Progenitor cell of endocrine pancreas (in vitro differentiated cells): ENCODE measurements at regions not wholly inside any gene's neighbourhood (a gene's known extent, or its start where the extent isn't known, plus 50 kb on each side); places are given as distances from the start of the nearest gene placed in this dataset.

Experiments used
- DNase-seq: peaks from one replicate; pipeline ENCODE4 v3.0.0; 2021; ENCODE audit warnings: low spot score; ENCODE audit not compliant: unreplicated experiment
- H3K27ac Mint-ChIP-seq: 2 replicates; pipeline ENCODE4 v1.8.0; 2021; ENCODE audit warnings: mild to moderate bottlenecking, moderate library complexity, mixed read lengths
- H3K27me3 Mint-ChIP-seq: 2 replicates; pipeline ENCODE4 v1.8.0; 2021; ENCODE audit warnings: mixed read lengths
- H3K36me3 Mint-ChIP-seq: 2 replicates; pipeline ENCODE4 v1.8.0; 2022; ENCODE audit warnings: mixed read lengths; ENCODE audit not compliant: insufficient read depth
- H3K4me1 Mint-ChIP-seq: 2 replicates; pipeline ENCODE4 v1.8.0; 2021; ENCODE audit warnings: low read depth, mixed read lengths
- H3K4me3 Mint-ChIP-seq: 2 replicates; pipeline ENCODE4 v1.8.0; 2021; ENCODE audit warnings: low read depth, mild to moderate bottlenecking, moderate library complexity, mixed read lengths
- H3K9me3 Mint-ChIP-seq: 2 replicates; pipeline ENCODE4 v1.8.0; 2021; ENCODE audit warnings: low read depth, mixed read lengths
- TF ChIP-seq, protein P1 (sequence below): fragments of 200-600 bp; sonication (generic); IDR thresholded peaks from one replicate; pipeline ENCODE4 v1.5.0; 2021; ENCODE audit warnings: antibody characterized with exemption, mild to moderate bottlenecking; ENCODE audit not compliant: unreplicated experiment

DNA sequence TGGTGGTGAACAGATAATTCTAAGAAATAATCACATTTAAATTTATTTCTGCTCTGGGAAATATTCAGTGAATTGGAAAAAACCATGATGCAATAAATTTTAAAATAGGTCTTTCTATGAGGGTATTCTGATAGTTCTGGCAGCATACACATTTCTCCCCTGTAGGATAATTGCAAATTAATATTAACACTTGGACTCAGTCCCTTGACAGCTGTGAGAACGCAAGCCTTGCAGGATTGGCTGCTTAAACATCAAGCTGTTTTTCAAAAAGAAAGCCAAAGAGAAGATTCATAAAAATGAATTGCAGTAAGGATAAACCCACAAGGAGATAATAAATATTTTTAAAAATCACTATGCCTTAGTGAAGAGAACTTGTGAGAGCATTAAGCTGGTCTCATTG, 180.0 kb downstream of the MTRR start:
- TF ChIP-seq, protein P1, sequence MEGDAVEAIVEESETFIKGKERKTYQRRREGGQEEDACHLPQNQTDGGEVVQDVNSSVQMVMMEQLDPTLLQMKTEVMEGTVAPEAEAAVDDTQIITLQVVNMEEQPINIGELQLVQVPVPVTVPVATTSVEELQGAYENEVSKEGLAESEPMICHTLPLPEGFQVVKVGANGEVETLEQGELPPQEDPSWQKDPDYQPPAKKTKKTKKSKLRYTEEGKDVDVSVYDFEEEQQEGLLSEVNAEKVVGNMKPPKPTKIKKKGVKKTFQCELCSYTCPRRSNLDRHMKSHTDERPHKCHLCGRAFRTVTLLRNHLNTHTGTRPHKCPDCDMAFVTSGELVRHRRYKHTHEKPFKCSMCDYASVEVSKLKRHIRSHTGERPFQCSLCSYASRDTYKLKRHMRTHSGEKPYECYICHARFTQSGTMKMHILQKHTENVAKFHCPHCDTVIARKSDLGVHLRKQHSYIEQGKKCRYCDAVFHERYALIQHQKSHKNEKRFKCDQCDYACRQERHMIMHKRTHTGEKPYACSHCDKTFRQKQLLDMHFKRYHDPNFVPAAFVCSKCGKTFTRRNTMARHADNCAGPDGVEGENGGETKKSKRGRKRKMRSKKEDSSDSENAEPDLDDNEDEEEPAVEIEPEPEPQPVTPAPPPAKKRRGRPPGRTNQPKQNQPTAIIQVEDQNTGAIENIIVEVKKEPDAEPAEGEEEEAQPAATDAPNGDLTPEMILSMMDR: no peak
- Mint-ChIP-seq H3K36me3 (no peaks in the 10 kb centered on the region), H3K27me3 (no peaks in the 10 kb centered on the region), H3K4me1 (peaks cover 3% of the 10 kb centered on the region), H3K27ac (no peak overlapping the region), H3K4me3 (no peak overlapping the region), H3K9me3 (peaks cover 2% of the 10 kb centered on the region)
- DNase-seq: no peak

DNA sequence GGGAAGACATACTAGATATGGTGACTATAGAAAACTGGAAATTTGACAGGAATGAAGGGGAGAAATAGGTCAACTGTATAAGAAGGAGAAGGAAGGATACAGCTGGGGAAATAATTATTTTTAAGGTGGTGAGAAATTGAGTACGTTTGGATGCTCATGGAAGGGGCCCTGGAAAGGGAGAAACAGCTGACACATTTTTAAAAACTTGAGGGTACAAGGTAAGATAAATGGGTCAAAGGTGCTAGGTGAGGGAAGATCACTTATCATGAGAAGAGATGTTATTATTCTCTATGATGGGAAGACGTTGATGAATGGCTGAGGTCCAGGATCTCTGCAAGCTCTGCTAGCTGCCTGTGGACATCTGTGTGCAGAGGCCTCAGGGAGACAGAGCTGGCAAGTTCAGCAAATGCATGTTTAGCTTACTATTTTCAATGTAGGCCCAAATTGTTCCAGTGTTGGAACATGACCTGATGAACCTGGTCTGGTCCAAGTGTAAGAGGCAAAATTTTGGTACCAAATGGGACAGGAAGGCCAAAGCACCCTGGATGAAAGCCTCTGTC, 181.7 kb downstream of the MTRR start:
- DNase-seq: no peak
- Mint-ChIP-seq H3K27me3 (no peaks in the 10 kb centered on the region), H3K9me3 (no peaks in the 10 kb centered on the region), H3K27ac (no peak overlapping the region), H3K36me3 (no peaks in the 10 kb centered on the region), H3K4me3 (no peak overlapping the region), H3K4me1 (peaks cover 3% of the 10 kb centered on the region)
- TF ChIP-seq, protein P1: no peak

DNA sequence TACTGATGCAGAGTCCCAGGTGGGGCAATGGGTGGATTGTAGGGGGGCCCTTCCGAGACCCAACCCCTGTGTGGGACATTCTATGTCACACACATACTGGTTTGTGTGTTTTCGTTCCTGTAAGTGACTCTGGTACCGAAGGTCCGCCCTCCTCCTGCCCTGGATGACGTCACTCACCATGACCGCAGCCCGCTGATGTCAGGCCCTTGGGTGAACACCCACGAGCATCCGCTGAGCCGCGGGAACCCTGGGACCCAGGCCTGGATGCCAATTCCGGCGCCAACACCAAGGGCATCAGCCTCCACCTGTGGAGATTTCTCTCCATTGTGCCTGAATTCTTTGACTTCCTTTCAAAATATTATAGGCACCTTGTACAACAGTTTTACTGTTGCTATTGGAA, 184.3 kb downstream of the MTRR start:
- Mint-ChIP-seq H3K4me3 (no peak overlapping the region), H3K36me3 (no peaks in the 10 kb centered on the region), H3K4me1 (peaks cover 3% of the 10 kb centered on the region), H3K9me3 (no peaks in the 10 kb centered on the region), H3K27me3 (no peaks in the 10 kb centered on the region), H3K27ac (no peak overlapping the region)
- no peak for DNase-seq
- TF ChIP-seq, protein P1: no peak

DNA sequence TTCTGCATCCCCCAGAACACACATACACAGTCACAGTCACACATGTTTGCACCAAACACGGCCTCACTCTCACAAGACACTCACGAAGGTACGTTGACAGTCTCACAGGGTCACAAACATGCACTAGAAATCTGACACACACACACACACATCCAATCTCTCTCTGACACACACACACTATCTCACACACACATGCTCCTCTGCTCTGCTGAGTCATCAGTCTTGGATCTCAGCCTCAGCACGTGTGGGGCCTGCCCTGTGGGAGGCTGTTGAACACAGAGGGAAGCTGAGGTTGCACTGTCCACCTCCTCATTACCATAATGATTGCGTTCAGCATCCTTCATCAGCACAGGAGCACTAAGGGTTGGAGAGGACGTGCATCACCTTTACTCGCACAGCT, 188.8 kb downstream of the MTRR start:
- no peaks in the 10 kb centered on the region for H3K9me3 Mint-ChIP-seq
- H3K4me1 Mint-ChIP-seq: peaks cover 7% of the 10 kb centered on the region
- TF ChIP-seq, protein P1: no peak
- H3K4me3 Mint-ChIP-seq: no peak overlapping the region
- DNase-seq: no peak
- H3K27ac Mint-ChIP-seq: no peak overlapping the region
- peaks cover 3% of the 10 kb centered on the region for H3K27me3 Mint-ChIP-seq
- H3K36me3 Mint-ChIP-seq: no peaks in the 10 kb centered on the region

DNA sequence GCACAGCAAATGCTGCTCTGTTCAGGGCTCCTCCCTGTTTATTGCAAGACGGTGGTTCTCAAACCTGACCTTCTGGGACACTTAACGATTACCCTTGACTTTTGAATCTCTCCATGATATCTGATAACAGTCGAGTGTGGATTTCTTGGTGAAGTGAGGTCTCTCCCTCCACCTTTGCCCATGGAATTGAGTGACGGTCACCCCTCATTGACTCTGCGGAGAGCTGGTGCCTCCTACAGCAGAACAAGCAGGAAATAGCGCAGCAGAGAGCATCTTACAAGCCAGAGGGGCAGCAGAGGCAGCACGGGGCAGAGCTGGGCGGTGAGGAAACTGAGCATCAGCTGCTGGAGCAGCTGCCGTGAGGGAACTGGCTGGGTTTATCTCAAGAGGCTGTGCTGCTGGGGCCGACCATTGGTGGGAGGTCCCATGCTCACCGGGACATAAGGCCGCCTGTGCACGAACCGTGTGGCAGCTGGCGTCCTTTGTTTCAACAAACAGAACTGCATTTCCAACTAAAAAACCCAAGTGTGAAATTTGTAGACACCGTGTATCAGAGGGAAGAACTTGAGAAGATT, 189.8 kb downstream of the MTRR start:
- H3K27me3 Mint-ChIP-seq: peaks cover 3% of the 10 kb centered on the region
- peaks cover 7% of the 10 kb centered on the region for H3K4me1 Mint-ChIP-seq
- TF ChIP-seq, protein P1: no peak
- H3K36me3 Mint-ChIP-seq: no peaks in the 10 kb centered on the region
- no peak for DNase-seq
- H3K4me3 Mint-ChIP-seq: no peak overlapping the region
- no peaks in the 10 kb centered on the region for H3K9me3 Mint-ChIP-seq
- H3K27ac Mint-ChIP-seq: no peak overlapping the region
